NCI-H2107 (cell line): ENCODE measurements at regions not wholly inside any gene's neighbourhood (a gene's known extent, or its start where the extent isn't known, plus 50 kb on each side); places are given as distances from the start of the nearest gene placed in this dataset.
"Not testable (repeated sequence)": the region's sequence is repeated elsewhere in the genome, so short reads cannot be mapped to it uniquely, and the experiment has no call there.

Experiments used
- DNase-seq: peaks from one replicate; lab custom pipeline; 2025; lab: John Stamatoyannopoulos, UW

DNA sequence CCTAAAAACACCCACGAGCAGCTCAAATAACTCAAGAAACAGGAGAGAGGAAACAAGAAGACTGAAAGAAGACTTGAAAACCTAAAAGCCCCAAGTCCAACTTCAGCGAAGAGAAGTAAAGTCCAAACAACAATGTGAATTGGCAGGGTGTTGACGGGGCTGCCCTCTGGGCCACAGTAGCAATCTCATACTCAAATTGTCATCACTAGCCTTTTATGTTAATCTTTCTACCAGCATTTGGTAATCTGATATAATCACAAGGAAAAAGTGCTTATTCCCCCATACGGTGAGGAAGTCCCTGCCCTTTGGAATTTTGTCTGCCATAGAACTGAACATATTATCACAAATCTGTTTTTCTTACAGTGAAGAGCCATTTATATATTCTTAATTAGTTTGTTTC, 51.5 kb upstream of the IFNE start:
- DNase-seq = no peak

DNA sequence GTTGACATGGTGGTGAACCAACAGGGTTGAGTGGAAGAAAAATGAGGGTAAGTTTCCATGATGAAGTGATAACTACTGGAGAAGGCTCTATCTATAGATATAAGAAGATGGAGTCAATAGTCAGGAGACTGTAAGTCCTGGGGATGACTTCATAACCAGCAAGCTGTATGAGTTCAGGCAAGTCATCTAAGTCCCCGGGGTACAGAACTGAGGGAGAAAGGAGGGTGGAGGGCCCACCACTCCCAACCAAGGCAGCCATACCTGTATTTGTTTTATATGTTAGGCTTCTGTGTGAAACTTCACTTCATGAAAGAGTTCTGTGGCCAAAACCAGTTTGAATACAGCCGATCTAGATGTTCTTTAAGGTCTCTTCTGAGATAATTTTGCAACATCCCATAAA, 53.3 kb upstream of the IFNE start:
- no peak for DNase-seq

GRCh38 chr9:21542787-21543186, 60.7 kb upstream of the IFNE start:
- DNase-seq = no peak

GRCh38 chr9:21543187-21543586, 61.1 kb upstream of the IFNE start:
- no peak for DNase-seq

GRCh38 chr9:21543816-21544215, 61.7 kb upstream of the IFNE start:
- DNase-seq = not testable (repeated sequence)

- no peak for DNase-seq
Observed at GRCh38 chr9:21546949-21547348, 64.8 kb upstream of the IFNE start.

DNA sequence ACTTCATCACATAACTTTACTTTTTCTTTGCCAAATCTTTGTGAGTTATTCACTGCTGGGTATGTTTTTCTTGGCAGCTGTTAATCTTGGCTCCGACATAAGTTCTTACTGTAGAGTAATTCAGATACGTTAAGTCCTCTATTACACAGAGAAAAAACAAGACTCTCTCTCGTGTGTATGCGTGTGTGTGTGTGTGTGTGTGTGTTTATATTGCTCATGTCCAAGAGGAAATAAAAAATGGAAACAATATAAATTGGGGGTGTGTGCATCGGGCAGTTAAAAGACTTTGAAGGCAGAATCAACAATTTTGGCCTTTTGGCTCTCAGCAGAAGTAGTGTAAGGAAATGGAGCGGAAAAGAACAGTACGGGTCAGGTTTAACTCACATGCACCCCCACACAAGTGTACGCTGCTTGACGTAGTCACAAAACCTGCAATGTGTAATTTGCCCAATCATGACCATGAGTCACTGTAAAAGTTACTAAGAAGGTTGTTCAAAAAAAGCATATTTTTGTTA, 67.2 kb upstream of the IFNE start:
- no peak for DNase-seq

DNA sequence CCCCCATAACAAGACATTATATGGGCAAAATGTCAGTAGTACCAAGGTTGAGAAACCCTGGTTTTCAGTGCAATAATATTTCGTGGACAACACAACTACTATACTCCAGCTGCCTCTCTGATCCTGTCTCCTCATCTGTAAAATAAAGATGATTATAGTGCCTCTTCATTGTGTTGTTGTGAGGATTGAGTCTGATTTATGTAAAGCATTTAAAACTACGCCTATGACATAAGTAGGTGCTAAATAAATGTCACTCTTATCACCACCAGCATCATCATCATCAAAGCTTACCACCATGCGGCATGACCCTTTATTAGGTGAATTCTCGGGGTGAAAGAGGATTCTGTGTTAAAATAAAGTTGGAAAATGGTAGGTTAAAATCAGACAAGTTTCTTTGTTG, 67.8 kb upstream of the IFNE start:
- DNase-seq = no peak

- no peak for DNase-seq
Observed at GRCh38 chr9:21550392-21550791, 68.3 kb upstream of the IFNE start.

GRCh38 chr9:21551401-21551800, 69.3 kb upstream of the IFNE start:
- DNase-seq = no peak

- DNase-seq = no peak
Observed at GRCh38 chr9:21552244-21553170, 70.4 kb upstream of the IFNE start.

DNA sequence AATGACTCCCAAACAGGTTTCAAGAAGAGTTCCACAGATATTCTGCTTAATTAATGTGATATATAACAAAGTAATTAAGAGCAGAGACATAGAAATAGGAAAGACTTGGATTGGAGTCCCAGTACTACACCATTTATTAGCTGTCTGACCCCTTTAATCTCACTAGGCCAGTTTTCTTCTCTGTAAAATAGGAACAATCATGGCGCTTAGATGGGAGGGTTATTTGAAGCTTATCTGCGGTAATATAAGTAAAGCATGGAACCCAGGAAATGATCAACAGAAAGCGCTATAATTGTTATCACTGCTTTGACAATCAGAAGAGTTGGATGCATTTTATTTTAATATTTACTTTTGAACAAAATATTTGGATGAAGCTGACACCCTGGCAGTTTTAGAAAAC, 71.3 kb upstream of the IFNE start:
- no peak for DNase-seq

- no peak for DNase-seq
Observed at GRCh38 chr9:21554813-21555212, 72.7 kb upstream of the IFNE start.

- no peak for DNase-seq
Observed at GRCh38 chr9:21555911-21556310, 73.8 kb upstream of the IFNE start.

GRCh38 chr9:21556581-21557427, 74.7 kb upstream of the IFNE start:
- DNase-seq = no peak

- no peak for DNase-seq
Observed at GRCh38 chr9:21557428-21557768, 75.3 kb upstream of the IFNE start.

GRCh38 chr9:21558079-21558478, 76.0 kb upstream of the IFNE start:
- no peak for DNase-seq

- no peak for DNase-seq
Observed at GRCh38 chr9:21558615-21559401, 76.7 kb upstream of the IFNE start.

DNA sequence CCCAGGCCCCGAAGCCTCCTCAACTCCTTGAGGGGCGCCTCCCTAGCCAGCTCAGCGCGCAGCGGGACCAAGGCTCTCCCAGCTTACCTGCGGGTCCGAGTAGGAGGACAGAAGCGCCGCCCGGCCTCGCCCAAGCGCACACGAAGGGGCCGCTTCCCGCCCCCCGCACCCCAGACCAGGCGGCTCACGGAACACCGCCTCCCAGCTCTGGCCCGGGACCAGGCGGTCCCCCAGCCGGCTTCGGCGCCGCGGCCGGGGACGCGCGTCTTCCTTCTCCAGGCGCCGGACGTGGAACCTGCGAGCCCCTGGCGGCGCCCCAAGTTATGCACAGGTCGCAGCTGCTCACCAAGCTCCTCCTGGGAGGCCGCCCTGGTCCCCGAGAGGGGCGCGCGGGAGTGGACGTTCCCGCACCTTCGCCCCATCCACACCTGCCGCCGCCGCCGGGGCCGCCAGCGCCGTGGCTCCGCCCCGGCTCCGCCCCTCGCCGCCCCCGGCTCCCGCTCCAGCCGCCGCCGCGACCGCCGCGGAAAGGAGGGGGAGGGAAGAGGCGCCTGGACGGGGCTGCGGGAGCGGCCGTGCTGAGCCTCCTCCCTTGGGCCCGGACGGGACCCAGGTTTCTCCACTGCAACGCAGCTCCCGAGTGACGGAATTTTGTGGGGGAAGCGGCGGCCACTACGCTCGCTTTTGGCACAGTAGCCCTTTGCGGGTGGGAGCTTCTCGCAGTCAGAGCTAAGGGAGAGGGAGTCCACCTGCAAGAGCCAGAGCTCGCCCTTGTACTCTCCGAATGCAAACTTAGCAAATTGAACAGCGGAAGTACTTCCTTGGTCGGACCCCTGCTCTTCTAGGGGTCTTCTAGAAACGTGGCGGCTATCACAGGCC, 77.5 kb upstream of the IFNE start:
- no peak for DNase-seq

DNA sequence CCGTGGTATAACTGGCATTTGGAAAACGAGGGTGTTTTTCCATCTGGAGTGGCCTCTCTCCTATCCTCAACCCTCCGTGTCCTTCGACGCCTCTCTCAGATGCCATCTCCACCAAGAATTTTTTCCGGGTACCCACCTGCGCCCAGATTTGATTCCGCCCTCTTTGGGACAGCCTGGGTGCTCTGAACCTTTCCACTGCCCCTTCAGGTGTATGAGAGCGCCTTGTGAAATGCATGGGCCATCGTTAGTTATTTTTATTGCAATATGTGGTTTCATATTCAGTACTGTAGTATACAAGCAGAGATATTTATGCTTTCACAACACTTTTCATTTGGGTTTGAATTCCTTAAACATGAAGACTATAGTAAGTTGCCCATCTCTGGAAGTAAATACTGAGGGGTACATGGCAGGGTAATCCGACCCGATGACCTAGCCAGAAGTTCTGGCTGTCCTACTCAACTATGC, 78.2 kb upstream of the IFNE start:
- no peak for DNase-seq

DNA sequence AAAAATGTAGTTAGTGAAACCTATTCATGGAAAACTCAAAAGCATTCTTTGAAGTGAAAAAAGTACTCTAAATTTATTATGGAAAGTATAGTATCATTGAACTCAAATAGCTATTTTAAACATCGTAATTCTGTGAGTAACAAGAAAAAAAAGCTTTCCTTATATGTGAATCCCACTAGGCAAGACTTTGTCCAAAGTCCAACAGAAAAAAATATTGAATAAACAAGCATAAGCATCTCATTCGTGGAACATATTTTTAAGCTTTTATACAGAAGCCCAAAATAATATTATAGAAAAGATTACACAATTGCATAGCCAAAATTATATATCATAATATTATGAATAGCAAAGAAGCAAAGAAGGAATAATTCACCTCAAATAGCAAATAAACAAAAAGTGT, 79.4 kb upstream of the IFNE start:
- DNase-seq = no peak
